ENCODE measurements at regions not wholly inside any gene's neighbourhood (a gene's known extent, or its start where the extent isn't known, plus 50 kb on each side); places are given as distances from the start of the nearest gene placed in this dataset.
"Not testable (repeated sequence)": the region's sequence is repeated elsewhere in the genome, so short reads cannot be mapped to it uniquely, and the experiment has no call there.

- DNase-seq: no peak
These were observed 422.5 kb upstream of the FSTL5 start for GRCh38 chr4:162586266-162586665.

GRCh38 chr4:162582180-162582579 lies 418.4 kb upstream of the FSTL5 start:
- no peak for DNase-seq

- no peak for DNase-seq
These were observed 401.9 kb upstream of the FSTL5 start for GRCh38 chr4:162565730-162566129.

GRCh38 chr4:162560073-162560472 lies 396.3 kb upstream of the FSTL5 start:
- DNase-seq: no peak

DNA sequence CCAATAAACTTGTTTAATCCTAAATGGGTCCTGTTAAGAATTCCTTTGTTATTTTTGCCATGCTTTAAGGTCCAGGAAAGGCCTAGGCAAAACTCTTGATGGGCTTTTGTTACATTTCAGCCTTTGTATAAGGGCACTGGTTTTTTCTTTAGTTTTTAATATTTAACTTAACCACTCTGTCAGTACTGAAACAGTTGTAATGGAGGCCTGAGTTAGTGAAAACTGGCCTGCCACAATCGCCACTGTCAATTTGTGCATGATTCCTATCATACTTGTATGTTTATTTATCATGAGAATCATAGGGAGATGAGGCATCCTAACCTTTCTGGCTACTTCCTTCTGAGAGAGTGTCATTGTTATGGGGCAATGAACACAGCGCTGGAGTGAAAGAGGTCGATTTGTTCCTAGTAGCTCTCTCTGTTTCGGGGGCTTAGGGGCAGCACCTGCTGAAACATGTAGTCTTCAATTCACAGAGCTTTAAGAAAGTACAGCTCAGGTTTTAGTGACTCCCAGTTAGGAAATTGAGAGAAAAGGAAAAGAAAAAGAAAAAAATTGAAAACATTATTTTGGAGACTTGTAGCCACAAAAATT lies 393.8 kb upstream of the FSTL5 start:
- no peak for DNase-seq

DNA sequence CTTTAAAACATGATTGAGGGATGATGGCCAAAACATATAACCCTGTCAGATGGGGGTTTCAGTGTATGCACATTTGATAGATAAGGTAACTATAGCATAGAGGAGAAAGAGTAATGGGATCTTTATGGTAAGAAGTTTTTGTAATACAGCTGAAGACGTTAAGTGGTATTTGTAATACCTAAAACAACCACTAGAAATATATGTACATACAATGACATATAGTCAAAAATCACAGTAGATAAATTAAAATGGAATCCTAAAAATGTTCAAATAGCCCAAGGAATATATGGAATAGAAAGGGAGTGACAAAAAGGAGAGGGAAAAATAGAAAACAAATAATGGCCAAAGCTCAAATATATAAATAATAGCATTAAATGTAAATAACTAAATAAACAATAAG lies 371.3 kb upstream of the FSTL5 start:
- DNase-seq: no peak

DNA sequence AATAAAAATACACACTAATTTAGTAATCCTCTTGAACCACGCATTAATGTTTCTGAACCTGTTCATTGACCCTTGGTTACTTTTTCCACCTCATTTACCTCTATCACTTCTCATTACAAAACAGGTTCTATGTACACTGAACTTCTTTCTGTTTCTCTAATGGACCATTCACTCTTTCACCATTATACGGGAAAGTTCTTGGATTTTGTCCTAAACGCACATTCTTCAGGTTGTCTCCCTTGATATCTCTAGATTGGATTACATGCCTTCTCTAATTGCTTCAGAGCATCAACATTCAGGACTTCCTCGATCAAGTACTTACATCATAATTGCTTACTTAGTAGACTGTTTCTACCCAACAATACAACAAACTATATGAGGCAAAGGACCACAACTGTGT lies 359.4 kb upstream of the FSTL5 start:
- DNase-seq: no peak

DNA sequence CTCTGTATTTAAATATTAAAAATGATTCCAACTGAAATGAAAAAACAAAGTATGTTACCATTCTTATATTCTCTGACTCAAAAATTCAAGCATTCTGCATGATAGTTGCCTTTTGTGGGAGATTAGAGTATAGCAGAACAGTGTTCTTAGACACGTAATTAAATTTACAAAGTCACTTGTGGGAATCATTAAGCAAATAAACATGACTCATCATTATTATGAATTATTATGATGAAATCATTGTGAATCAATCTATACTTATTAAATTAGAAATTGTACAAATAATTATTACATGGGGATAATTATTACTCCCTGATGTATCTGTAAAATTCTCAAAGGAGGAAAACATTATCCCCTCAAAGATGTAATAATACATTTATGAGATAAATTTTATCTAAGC lies 358.9 kb upstream of the FSTL5 start:
- no peak for DNase-seq

DNA sequence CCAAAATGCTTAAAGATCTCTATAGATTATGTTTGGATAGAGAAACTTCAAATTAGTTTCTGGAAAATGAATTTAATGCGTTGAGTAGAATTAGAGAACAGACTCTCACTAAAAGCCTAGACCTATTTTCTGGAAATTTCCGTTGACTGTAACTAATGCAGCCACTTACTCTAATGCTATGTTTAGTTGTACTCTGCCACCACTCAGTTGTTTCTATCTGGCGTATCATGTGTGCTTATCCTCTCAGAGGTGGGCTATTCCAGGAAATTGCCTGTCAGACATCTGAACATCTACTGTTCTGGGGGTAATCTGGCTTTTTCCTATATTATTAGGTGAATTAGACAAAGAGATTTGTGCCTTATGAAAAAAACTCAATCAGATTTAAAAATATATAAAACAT lies 347.1 kb upstream of the FSTL5 start:
- no peak for DNase-seq

DNA sequence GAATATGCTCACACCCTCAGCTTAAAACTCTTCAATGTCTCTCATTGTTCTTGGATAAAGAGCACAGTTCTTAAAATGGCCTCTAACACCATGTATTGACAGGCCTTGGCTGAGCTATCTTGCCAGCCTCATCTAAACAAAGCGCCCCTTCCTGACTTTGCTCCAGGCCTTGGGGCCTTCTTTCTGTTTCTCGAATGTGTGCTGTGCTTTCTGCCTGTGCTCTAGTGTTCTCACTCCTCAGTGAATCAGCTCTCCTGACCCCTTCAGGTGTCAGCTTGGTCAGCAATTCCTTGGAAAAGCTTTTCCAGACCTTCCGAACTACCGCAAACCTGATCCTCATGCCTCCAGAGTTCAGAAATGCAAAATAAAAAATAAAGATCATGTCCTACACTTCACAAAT lies 346.3 kb upstream of the FSTL5 start:
- no peak for DNase-seq

DNA sequence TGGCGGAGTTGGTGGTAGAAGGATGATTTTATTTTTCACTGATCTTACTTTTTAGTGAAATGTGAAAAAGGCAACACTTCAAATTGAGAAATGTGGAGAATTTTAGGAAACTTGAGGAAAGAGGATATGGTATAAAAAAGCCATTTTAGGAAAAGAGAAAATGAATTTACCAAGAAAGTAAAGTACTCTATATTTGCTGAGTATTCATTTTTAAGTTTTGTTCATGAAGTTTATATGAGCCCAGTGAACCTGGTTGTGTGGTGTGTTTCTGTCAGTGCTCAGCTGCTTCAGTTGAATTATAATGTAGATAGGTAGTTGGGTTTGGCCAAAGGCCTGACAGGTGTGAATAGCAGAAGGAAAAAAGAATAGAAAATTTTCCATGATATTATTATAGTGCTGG lies 345.5 kb upstream of the FSTL5 start:
- no peak for DNase-seq

- no peak for DNase-seq
These were observed 342.5 kb upstream of the FSTL5 start for GRCh38 chr4:162506253-162506652.

DNA sequence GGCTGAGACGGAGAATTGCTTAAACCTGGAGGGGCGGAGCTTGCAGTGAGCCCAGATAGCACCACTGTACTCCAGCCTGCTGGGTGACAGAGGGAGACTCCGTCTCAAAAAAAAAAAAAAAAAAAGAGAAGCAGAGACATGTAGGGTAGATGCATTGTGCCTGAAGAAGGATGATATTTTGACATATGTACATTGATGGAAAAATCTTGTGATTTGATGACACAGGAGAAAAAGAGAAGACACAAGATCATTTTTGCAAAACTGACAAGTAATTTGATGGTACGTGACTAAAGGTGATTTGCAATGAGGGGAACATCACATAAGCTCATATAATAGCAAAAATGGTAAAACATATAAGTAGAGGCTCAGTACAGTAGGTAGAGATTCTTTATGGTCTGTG lies 340.1 kb upstream of the FSTL5 start:
- no peak for DNase-seq

GRCh38 chr4:162502109-162502508 lies 338.3 kb upstream of the FSTL5 start:
- DNase-seq: no peak

DNA sequence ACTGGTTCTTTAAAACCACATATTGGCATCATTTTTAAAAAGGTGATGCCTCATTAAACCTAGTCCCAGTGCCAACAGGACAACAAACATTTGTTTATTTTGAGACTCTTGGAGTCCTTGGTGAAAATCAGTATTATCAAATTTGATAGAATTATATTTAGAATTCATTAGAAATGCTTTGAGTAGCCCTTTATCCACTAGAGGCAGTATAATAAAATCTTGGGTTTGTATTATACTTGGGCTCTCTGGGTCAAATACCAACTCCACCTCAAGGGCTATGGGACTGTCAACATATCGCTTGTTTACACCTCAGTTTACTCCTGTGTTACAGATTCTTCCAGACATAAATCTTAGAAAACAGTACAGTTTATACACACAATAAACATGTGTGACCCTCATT lies 335.7 kb upstream of the FSTL5 start:
- no peak for DNase-seq

GRCh38 chr4:162498168-162498567 lies 334.4 kb upstream of the FSTL5 start:
- no peak for DNase-seq

DNA sequence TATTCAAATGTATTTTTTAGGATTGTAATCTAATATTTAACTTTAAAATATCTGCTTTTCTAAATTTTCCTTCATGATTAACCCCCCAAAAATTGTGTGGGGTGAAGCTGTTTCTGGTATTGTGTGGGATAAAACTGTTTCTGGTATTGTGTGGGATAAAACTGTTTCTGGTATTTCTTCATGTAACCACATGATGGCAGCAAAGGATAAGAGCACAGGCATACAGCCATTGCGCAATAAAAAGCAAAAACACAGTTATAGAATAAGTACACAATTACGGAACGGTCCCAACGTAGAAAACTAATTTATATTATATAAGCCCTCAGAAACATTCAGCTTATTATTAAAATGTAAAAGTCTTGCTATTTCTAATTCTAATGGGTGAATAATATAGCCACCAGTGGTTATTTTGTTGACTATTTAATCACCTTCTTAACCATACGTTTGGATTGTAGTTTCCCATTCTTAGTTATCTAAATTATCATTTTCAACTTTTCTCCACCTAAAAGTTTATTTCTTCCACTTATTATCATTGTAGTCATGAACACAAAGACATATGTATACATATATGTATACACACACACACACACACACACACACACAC lies 333.9 kb upstream of the FSTL5 start:
- DNase-seq: no peak

GRCh38 chr4:162494935-162495334 lies 331.1 kb upstream of the FSTL5 start:
- DNase-seq: no peak

- DNase-seq: no peak
These were observed 321.7 kb upstream of the FSTL5 start for GRCh38 chr4:162485486-162485885.

DNA sequence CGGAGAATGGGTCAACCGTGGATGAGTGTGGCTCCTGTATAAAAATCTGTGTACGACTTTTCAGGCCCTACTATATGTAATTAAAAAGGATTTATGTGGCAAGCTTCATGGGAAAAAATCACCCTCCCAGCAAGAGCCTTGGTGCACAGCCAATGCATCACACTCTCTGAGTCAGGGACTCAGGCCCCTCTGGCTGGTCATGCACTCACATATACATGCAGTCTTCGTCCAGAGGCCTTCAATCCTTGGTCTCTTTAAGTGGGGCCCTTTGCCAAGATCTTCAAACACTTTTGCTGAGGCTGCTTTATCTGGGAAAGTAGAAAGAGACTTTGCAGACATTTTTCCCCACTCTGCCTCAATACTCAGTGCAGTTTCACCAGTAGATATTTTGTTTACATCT lies 311.4 kb upstream of the FSTL5 start:
- DNase-seq: no peak

DNA sequence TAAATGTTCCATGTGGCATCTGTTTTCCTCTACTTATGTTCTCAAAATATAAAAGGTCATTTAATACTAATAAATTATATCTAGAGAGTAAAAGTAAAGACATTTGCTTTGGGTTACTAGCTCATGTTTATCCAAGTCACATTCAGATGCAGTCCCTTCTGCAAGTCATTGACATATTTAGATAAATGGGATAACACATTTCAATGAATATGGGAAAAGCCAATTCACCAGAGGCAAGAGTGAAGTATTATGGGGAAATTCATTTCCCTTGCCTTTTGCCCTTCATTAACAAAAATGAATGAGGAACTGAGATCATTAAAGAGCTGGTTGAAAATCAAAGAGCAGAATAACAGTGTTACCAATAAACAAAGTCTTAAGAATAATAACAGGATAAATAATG lies 306.2 kb upstream of the FSTL5 start:
- no peak for DNase-seq

DNA sequence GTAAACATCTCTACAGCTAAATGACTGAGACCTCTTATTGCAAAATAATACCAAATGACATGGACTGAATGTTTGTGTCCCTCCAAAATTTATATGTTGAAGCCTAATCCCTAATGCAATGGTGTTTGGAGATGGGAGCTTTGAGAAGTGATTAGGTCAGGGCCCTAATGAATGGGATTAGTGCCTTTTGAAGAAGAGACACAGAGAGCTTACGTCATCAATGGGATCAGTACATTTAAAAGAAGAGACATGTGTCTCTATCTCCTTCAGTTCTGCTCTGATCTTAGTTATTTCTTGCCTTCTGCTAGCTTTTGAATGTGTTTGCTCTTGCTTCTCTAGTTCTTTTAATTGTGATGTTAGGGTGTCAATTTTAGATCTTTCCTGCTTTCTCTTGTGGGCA lies 301.6 kb upstream of the FSTL5 start:
- DNase-seq: not testable (repeated sequence)

DNA sequence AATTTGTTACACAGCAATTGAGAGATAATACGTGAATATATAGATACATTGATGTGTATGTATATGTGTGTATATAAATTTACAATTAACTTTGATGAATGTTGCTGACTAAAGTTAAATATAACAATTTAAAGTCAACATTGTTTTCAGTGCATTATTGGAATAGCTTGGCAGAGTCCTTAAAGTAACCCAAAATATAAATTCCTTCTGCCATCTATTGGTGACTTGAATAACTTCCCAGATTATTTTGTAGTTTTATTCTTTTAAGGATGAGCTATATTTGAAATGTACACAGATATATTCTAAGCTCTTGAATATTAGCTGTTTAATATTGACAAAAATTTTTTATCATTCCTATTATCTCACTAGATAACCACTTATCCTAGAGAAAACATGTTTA lies 298.2 kb upstream of the FSTL5 start:
- no peak for DNase-seq

GRCh38 chr4:162458051-162458450 lies 294.3 kb upstream of the FSTL5 start:
- DNase-seq: no peak

GRCh38 chr4:162457071-162457865 lies 293.5 kb upstream of the FSTL5 start:
- no peak for DNase-seq
